Keratinocyte (primary cell): ENCODE measurements at regions not wholly inside any gene's neighbourhood (a gene's known extent, or its start where the extent isn't known, plus 50 kb on each side); places are given as distances from the start of the nearest gene placed in this dataset.

Experiments used
- DNase-seq: peaks from one replicate; pipeline ENCODE4 v3.0.0-alpha.2; 2011; ENCODE audit warnings: low read depth, missing footprints, low spot score
- FAIRE-seq: peaks from 2 replicates; lab custom pipeline; 2011; peaks lifted over from hg19 to GRCh38; lab: Jason Lieb, UNC
- H2AFZ ChIP-seq: 2 replicates; pipeline ENCODE4 v1.6.0; 2012; ENCODE audit warnings: low read length, control low read depth, inconsistent platforms; ENCODE audit not compliant: control insufficient read depth
- H3K27ac ChIP-seq: 2 replicates; pipeline ENCODE4 v1.5.1; 2011; ENCODE audit warnings: low read length; ENCODE audit not compliant: control insufficient read depth, insufficient read depth
- H3K27me3 ChIP-seq: 3 replicates; pipeline ENCODE4 v1.6.0; 2011; ENCODE audit warnings: low read length; ENCODE audit not compliant: control insufficient read depth, insufficient read depth; ENCODE audit errors: extremely low read depth
- H3K36me3 ChIP-seq, 2 experiments: 2 replicates in 1 of 2; 3 replicates in 1 of 2; pipeline ENCODE4 v1.5.1; 2011; ENCODE audit warnings: low read length in 2 of 2, mild to moderate bottlenecking in 1 of 2; ENCODE audit not compliant: control insufficient read depth in 2 of 2, insufficient read depth in 2 of 2; ENCODE audit errors: extremely low read depth in 1 of 2
- H3K4me1 ChIP-seq: 3 replicates; pipeline ENCODE4 v1.5.1; 2011; ENCODE audit warnings: low read length; ENCODE audit not compliant: control insufficient read depth, insufficient read depth; ENCODE audit errors: extremely low read depth
- H3K4me2 ChIP-seq: 3 replicates; pipeline ENCODE4 v1.6.0; 2011; ENCODE audit warnings: low read depth, low read length; ENCODE audit not compliant: control insufficient read depth, insufficient read depth; ENCODE audit errors: extremely low read depth
- H3K4me3 ChIP-seq, 3 experiments: fragments of 200-600 bp in 1 of 3; sonication (generic) in 1 of 3; 2 replicates in 2 of 3; 3 replicates in 1 of 3; pipeline ENCODE4 v1.5.1; 2011 to 2016; ENCODE audit warnings: low read length in 3 of 3, mild to moderate bottlenecking in 3 of 3, control low read depth in 2 of 3, inconsistent platforms in 1 of 3, low read depth in 1 of 3, mixed read lengths in 1 of 3, mixed run types in 1 of 3, moderate library complexity in 1 of 3; ENCODE audit not compliant: control insufficient read depth in 2 of 3, insufficient read depth in 2 of 3; ENCODE audit errors: extremely low read depth in 1 of 3
- H3K79me2 ChIP-seq: 2 replicates; pipeline ENCODE4 v1.6.0; 2012; ENCODE audit warnings: low read length; ENCODE audit not compliant: control insufficient read depth, insufficient read depth
- H3K9ac ChIP-seq: 3 replicates; pipeline ENCODE4 v1.6.0; 2011; ENCODE audit warnings: low read length; ENCODE audit not compliant: control insufficient read depth, insufficient read depth; ENCODE audit errors: extremely low read depth
- H3K9me1 ChIP-seq: 3 replicates; pipeline ENCODE4 v1.6.0; 2011; ENCODE audit warnings: low read length; ENCODE audit not compliant: control insufficient read depth, insufficient read depth; ENCODE audit errors: extremely low read depth
- H3K9me3 ChIP-seq: 2 replicates; pipeline ENCODE4 v1.5.1; 2012; ENCODE audit warnings: low read depth, low read length; ENCODE audit not compliant: control insufficient read depth
- H4K20me1 ChIP-seq: 3 replicates; pipeline ENCODE4 v1.6.0; 2011; ENCODE audit warnings: low read length; ENCODE audit not compliant: control insufficient read depth, insufficient read depth; ENCODE audit errors: extremely low read depth
- CTCF ChIP-seq, 3 experiments: IDR thresholded peaks in 1 of 3; conservative IDR thresholded peaks in 1 of 3; optimal IDR thresholded peaks in 1 of 3; 2 replicates in 2 of 3; 3 replicates in 1 of 3; pipeline versions ENCODE3 to v1.5.1; 2011; ENCODE audit warnings: low read length in 3 of 3, mild to moderate bottlenecking in 3 of 3, moderate library complexity in 2 of 3, control low read depth in 1 of 3, inconsistent platforms in 1 of 3; ENCODE audit not compliant: insufficient read depth in 2 of 3; ENCODE audit errors: extremely low read depth in 1 of 3
- EZH2 ChIP-seq: IDR thresholded peaks from one replicate; pipeline ENCODE4 v1.6.1; 2012; ENCODE audit warnings: inconsistent platforms, mild to moderate bottlenecking, low read length, moderate library complexity
- dilution Hi-C: fragments of 300-500 bp; cut with MboI; formaldehyde crosslinking; loops from one replicate; pipeline ENCODE4 v1.7.0; 2020; ENCODE audit warnings: low sequenced_read_pairs; ENCODE audit not compliant: extremely low pct_ligation_motif_present

GRCh38 chr2:77922567-77922966 is 400.4 kb upstream of the LRRTM4 start:
- Histone ChIP-seq H3K4me1 (no peaks in the 10 kb centered on the region), H4K20me1 (no peaks in the 10 kb centered on the region), H3K9ac (no peak overlapping the region), H3K9me1 (no peaks in the 10 kb centered on the region), H3K79me2 (no peaks in the 10 kb centered on the region), H3K9me3 (no peaks in the 10 kb centered on the region), H3K27me3 (no peaks in the 10 kb centered on the region), H2AFZ (no peak overlapping the region), H3K27ac (no peak overlapping the region), H3K4me3 (no peak overlapping the region), H3K36me3 (no peaks in the 10 kb centered on the region), H3K4me2 (no peak overlapping the region)
- no peak for FAIRE-seq
- no peak for TF ChIP-seq CTCF (optimal IDR thresholded peaks at IDR 0.05 in 1 of 3, IDR thresholded peaks at IDR 0.05 in 1 of 3, conservative IDR thresholded peaks at IDR 0.05 in 1 of 3; ENCODE audit: extremely low read depth in 1 of 3, insufficient read depth in 2 of 3, low read length in 3 of 3)
- dilution Hi-C loops, result no loop called here
- DNase-seq, result no peak

- no peak overlapping the region for H3K27ac ChIP-seq
- no peaks in the 10 kb centered on the region for H4K20me1 ChIP-seq
- no peaks in the 10 kb centered on the region for H3K4me1 ChIP-seq
- H3K27me3 ChIP-seq, result no peaks in the 10 kb centered on the region
- H3K4me3 ChIP-seq, result no peak overlapping the region
- H2AFZ ChIP-seq, result no peak overlapping the region
- no peak for FAIRE-seq
- no peaks in the 10 kb centered on the region for H3K9me1 ChIP-seq
- H3K79me2 ChIP-seq, result no peaks in the 10 kb centered on the region
- dilution Hi-C loops, result no loop called here
- no peak overlapping the region for H3K4me2 ChIP-seq
- H3K9ac ChIP-seq, result no peak overlapping the region
- TF ChIP-seq EZH2 (no peak), CTCF (optimal IDR thresholded peaks at IDR 0.05 in 1 of 3, IDR thresholded peaks at IDR 0.05 in 1 of 3, conservative IDR thresholded peaks at IDR 0.05 in 1 of 3; ENCODE audit: extremely low read depth in 1 of 3, insufficient read depth in 2 of 3, low read length in 3 of 3) (no peak)
- DNase-seq, result no peak
- H3K36me3 ChIP-seq, result no peaks in the 10 kb centered on the region
- H3K9me3 ChIP-seq, result no peaks in the 10 kb centered on the region
Observed at GRCh38 chr2:77937366-77937765, 415.2 kb upstream of the LRRTM4 start.
